CD14-positive monocyte (primary cell): ENCODE measurements at regions not wholly inside any gene's neighbourhood (a gene's known extent, or its start where the extent isn't known, plus 50 kb on each side); places are given as distances from the start of the nearest gene placed in this dataset.

Source experiments
- DNase-seq, 3 donors: peaks; one replicate each; pipeline ENCODE4 v3.0.0-alpha.2; 2011 to 2022
- H2AFZ ChIP-seq: 2 replicates; pipeline ENCODE4 v1.6.0; 2012; ENCODE audit warnings: mild to moderate bottlenecking, low read depth, low read length, inconsistent platforms; ENCODE audit not compliant: insufficient read depth, poor library complexity, severe bottlenecking
- H3K27ac ChIP-seq, 2 donors: 1 replicate in 1 of 2; 2 replicates in 1 of 2; pipeline ENCODE4 v1.5.1; 2012 to 2013; ENCODE audit warnings: low read length in 2 of 2, control low read depth in 1 of 2, inconsistent platforms in 1 of 2, low read depth in 1 of 2, mild to moderate bottlenecking in 1 of 2
- H3K27me3 ChIP-seq, 2 donors: one replicate each; pipeline versions ENCODE4 v1.6.0 to v1.6.1; 2011 to 2013; ENCODE audit warnings: low read length in 2 of 2; ENCODE audit not compliant: control insufficient read depth in 2 of 2, insufficient read depth in 2 of 2
- H3K36me3 ChIP-seq, 2 donors: replicated peaks in 1 of 2; 1 replicate in 1 of 2; 2 replicates in 1 of 2; pipeline versions ENCODE4 v1.5.1 to v1.6.1; 2012 to 2013; ENCODE audit warnings: low read length in 2 of 2, control low read depth in 1 of 2, inconsistent platforms in 1 of 2, mild to moderate bottlenecking in 1 of 2; ENCODE audit not compliant: insufficient read depth in 2 of 2, control insufficient read depth in 1 of 2
- H3K4me1 ChIP-seq, 2 donors: 1 replicate in 1 of 2; 2 replicates in 1 of 2; pipeline versions ENCODE4 v1.5.1 to v1.6.1; 2012 to 2013; ENCODE audit warnings: low read length in 2 of 2, control low read depth in 1 of 2, inconsistent platforms in 1 of 2, mild to moderate bottlenecking in 1 of 2, moderate library complexity in 1 of 2; ENCODE audit not compliant: insufficient read depth in 2 of 2, control insufficient read depth in 1 of 2
- H3K4me2 ChIP-seq: replicated peaks from 2 replicates; pipeline ENCODE3; 2012; ENCODE audit warnings: low read length, moderate library complexity, mild to moderate bottlenecking; ENCODE audit not compliant: poor library complexity, severe bottlenecking; ENCODE audit errors: extremely low read depth
- H3K4me3 ChIP-seq, 3 experiments: fragments of 200-600 bp in 1 of 3; sonication (generic) in 1 of 3; replicated peaks in 1 of 3; 1 replicate in 2 of 3; 2 replicates in 1 of 3; pipeline ENCODE4 v1.5.1; 2011 to 2013; ENCODE audit warnings: low read length in 3 of 3, mild to moderate bottlenecking in 3 of 3, control low read depth in 2 of 3, low read depth in 2 of 3, inconsistent platforms in 1 of 3, moderate library complexity in 1 of 3
- H3K79me2 ChIP-seq: 2 replicates; pipeline ENCODE4 v1.6.0; 2012; ENCODE audit warnings: mild to moderate bottlenecking, control low read depth, inconsistent platforms, low read length, moderate library complexity; ENCODE audit not compliant: insufficient read depth
- H3K9ac ChIP-seq: 2 replicates; pipeline ENCODE4 v1.6.0; 2017; ENCODE audit warnings: low read length, mild to moderate bottlenecking; ENCODE audit not compliant: insufficient read depth, poor library complexity, severe bottlenecking
- H3K9me3 ChIP-seq, 2 donors: replicated peaks in 1 of 2; 1 replicate in 1 of 2; 2 replicates in 1 of 2; pipeline versions ENCODE4 v1.5.1 to v1.6.1; 2012 to 2013; ENCODE audit warnings: low read length in 2 of 2, control low read depth in 1 of 2; ENCODE audit not compliant: control insufficient read depth in 1 of 2, insufficient read depth in 1 of 2
- H4K20me1 ChIP-seq: 2 replicates; pipeline ENCODE4 v1.6.0; 2012; ENCODE audit warnings: mild to moderate bottlenecking, low read length, control low read depth, moderate library complexity; ENCODE audit not compliant: insufficient read depth
- H3K27ac Mint-ChIP-seq, 7 donors: one replicate each; pipeline ENCODE4 v1.8.0; 2020; ENCODE audit warnings: mild to moderate bottlenecking in 7 of 7, mixed read lengths in 7 of 7, moderate library complexity in 6 of 7, inconsistent platforms in 2 of 7
- H3K27me3 Mint-ChIP-seq, 3 donors: one replicate each; pipeline ENCODE4 v1.8.0; 2021 to 2022; ENCODE audit warnings: low read depth in 3 of 3, mild to moderate bottlenecking in 3 of 3, mixed read lengths in 3 of 3, moderate library complexity in 3 of 3, inconsistent platforms in 1 of 3
- H3K36me3 Mint-ChIP-seq, 2 donors: one replicate each; pipeline ENCODE4 v1.8.0; 2020; ENCODE audit warnings: mixed read lengths in 2 of 2, inconsistent platforms in 1 of 2, mild to moderate bottlenecking in 1 of 2
- H3K4me1 Mint-ChIP-seq: one replicate; pipeline ENCODE4 v1.8.0; 2020; ENCODE audit warnings: mild to moderate bottlenecking, mixed read lengths
- H3K4me3 Mint-ChIP-seq, 2 donors: one replicate each; pipeline ENCODE4 v1.8.0; 2020; ENCODE audit warnings: mild to moderate bottlenecking in 2 of 2, mixed read lengths in 2 of 2, moderate library complexity in 1 of 2
- H3K9me3 Mint-ChIP-seq, 7 donors: one replicate each; pipeline ENCODE4 v1.8.0; 2020 to 2022; ENCODE audit warnings: mixed read lengths in 7 of 7, mild to moderate bottlenecking in 6 of 7, moderate library complexity in 6 of 7, inconsistent platforms in 2 of 7
- WGBS: methylation state at CpG from one replicate; pipeline ENCODE4 v1.1.5; 2013; ENCODE audit warnings: missing lambda C conversion rate; ENCODE audit not compliant: insufficient coverage; 5-methylcytosine and 5-hydroxymethylcytosine counted together
- intact Hi-C, 2 donors: fragments of 100-400 bp; cut with micrococcal nuclease; formaldehyde crosslinking; loops; one replicate each; pipeline versions ENCODE4 v1.15.0 to v1.15.1; 2023
- TF ChIP-seq, protein P1 (sequence below): fragments of 200-600 bp; IDR thresholded peaks from one replicate; pipeline ENCODE4 v1.8.0; 2022; ENCODE audit warnings: antibody characterized with exemption, mild to moderate bottlenecking

DNA sequence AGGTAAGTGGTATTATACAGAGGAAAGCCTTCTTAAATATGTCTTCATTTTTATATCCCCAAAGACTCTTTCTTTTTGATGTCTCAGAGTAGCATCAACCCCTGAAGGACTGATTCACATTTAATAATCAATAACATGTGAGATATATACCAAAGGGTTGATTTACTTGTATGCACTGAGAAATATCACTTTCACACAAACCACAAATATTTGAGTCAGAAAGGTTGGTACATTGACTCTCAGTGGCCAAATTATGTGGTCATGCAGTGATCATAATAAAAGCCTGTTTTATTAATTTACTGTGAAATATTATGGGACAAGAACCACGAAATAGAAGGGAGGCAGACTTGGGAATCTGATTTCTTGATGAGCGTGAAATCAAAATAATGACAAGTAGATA, 329.0 kb downstream of the GBE1 start:
- Histone ChIP-seq H2AFZ (no peak overlapping the region), H3K79me2 (no peaks in the 10 kb centered on the region), H3K27me3 (no peaks in the 10 kb centered on the region), H3K9ac (no peak overlapping the region), H4K20me1 (no peaks in the 10 kb centered on the region), H3K9me3 (no peaks in the 10 kb centered on the region), H3K4me3 (no peak overlapping the region), H3K4me2 (no peak overlapping the region), H3K27ac (no peak overlapping the region), H3K36me3 (no peaks in the 10 kb centered on the region), H3K4me1 (no peaks in the 10 kb centered on the region)
- H3K4me3 Mint-ChIP-seq: no peak overlapping the region
- intact Hi-C loops: no loop called here
- no peak overlapping the region for H3K27ac Mint-ChIP-seq
- TF ChIP-seq, protein P1, sequence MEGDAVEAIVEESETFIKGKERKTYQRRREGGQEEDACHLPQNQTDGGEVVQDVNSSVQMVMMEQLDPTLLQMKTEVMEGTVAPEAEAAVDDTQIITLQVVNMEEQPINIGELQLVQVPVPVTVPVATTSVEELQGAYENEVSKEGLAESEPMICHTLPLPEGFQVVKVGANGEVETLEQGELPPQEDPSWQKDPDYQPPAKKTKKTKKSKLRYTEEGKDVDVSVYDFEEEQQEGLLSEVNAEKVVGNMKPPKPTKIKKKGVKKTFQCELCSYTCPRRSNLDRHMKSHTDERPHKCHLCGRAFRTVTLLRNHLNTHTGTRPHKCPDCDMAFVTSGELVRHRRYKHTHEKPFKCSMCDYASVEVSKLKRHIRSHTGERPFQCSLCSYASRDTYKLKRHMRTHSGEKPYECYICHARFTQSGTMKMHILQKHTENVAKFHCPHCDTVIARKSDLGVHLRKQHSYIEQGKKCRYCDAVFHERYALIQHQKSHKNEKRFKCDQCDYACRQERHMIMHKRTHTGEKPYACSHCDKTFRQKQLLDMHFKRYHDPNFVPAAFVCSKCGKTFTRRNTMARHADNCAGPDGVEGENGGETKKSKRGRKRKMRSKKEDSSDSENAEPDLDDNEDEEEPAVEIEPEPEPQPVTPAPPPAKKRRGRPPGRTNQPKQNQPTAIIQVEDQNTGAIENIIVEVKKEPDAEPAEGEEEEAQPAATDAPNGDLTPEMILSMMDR: no peak
- no peaks in the 10 kb centered on the region for H3K9me3 Mint-ChIP-seq
- no peaks in the 10 kb centered on the region for H3K36me3 Mint-ChIP-seq
- H3K4me1 Mint-ChIP-seq: peaks cover 2% of the 10 kb centered on the region
- peaks cover 0 to 2% (median 0%) of the 10 kb centered on the region in 3 donors for H3K27me3 Mint-ChIP-seq
- no peak for DNase-seq
- WGBS: no CpG with 5 or more reads among the region's 2 CpGs

DNA sequence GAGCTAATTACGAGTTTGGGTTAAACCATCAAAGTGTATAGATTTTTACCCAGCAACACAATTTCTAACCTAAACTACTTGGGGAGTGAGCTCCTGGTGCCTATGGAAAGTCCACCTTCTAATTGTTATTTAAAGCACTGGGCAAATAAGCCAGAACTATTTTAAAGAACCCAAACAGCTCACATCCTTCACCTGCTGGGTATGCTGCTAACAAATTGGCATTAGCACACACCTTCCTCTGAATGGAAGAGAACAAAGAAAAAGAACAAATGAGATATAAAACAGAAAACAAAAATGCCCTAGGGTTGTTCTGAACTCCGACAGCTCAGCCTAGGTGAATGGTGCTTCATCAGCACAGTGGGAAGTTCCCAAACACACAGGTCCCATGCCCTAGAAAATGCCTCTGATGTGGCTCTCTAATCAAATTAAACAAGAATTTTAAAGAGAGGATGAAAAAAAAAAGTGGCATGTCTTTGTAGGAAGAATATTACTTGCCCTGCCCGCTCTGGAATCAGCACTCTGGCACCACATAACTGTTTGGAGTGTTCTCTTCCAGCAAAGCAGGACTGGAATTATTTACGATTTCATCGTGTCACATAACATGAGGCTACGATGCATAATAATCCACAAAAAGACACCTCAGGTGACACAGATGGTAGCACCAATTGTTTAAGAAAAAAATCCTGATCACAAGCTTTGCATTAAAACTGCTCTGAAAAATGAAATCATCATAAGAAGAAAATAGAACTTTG, 334.4 kb downstream of the GBE1 start:
- DNase-seq: no peak
- Mint-ChIP-seq H3K27me3 (peaks cover 0 to 2% (median 0%) of the 10 kb centered on the region in 3 donors), H3K27ac (no peak overlapping the region), H3K36me3 (no peaks in the 10 kb centered on the region), H3K4me3 (no peak overlapping the region), H3K4me1 (no peaks in the 10 kb centered on the region), H3K9me3 (no peaks in the 10 kb centered on the region)
- TF ChIP-seq, protein P1: no peak
- no peak overlapping the region for H3K9ac ChIP-seq
- H3K4me2 ChIP-seq: no peak overlapping the region
- H4K20me1 ChIP-seq: no peaks in the 10 kb centered on the region
- H3K36me3 ChIP-seq: no peaks in the 10 kb centered on the region
- no peaks in the 10 kb centered on the region for H3K4me1 ChIP-seq
- H2AFZ ChIP-seq: no peak overlapping the region
- WGBS: no CpG with 5 or more reads among the region's 6 CpGs
- no peak overlapping the region for H3K4me3 ChIP-seq
- no peaks in the 10 kb centered on the region for H3K9me3 ChIP-seq
- H3K79me2 ChIP-seq: no peaks in the 10 kb centered on the region
- intact Hi-C loops: no loop called here
- no peak overlapping the region for H3K27ac ChIP-seq
- H3K27me3 ChIP-seq: no peaks in the 10 kb centered on the region
